Lung (tissue), 11 donors: ENCODE measurements at regions not wholly inside any gene's neighbourhood (a gene's known extent, or its start where the extent isn't known, plus 50 kb on each side); places are given as distances from the start of the nearest gene placed in this dataset.

Experiments used
- ATAC-seq: fragments of 200-7000 bp; cut with Tn5 transposase; one replicate; pipeline ENCODE4 v1.9.1; 2020; ENCODE audit warnings: moderate number of reproducible peaks; ENCODE audit not compliant: insufficient read depth, low FRiP score
- DNase-seq, 3 donors: peaks; one replicate each; pipeline ENCODE4 v3.0.0-alpha.2; 2013 to 2017
- H3K27ac ChIP-seq, 2 donors: one replicate each; pipeline ENCODE4 v1.5.1; 2013; ENCODE audit warnings: mild to moderate bottlenecking in 2 of 2, moderate library complexity in 2 of 2, control low read depth in 1 of 2, inconsistent platforms in 1 of 2, low read depth in 1 of 2, low read length in 1 of 2
- H3K27me3 ChIP-seq, 3 donors: one replicate each; pipeline ENCODE4 v1.5.1; 2013; ENCODE audit warnings: low read length in 2 of 3; ENCODE audit not compliant: control insufficient read depth in 3 of 3, insufficient read depth in 3 of 3
- H3K36me3 ChIP-seq, 4 donors: one replicate each; pipeline ENCODE4 v1.5.1; 2013; ENCODE audit warnings: low read length in 4 of 4, mild to moderate bottlenecking in 1 of 4, moderate library complexity in 1 of 4; ENCODE audit not compliant: control insufficient read depth in 4 of 4, insufficient read depth in 4 of 4
- H3K4me1 ChIP-seq, 5 donors: one replicate each; pipeline ENCODE4 v1.5.1; 2013; ENCODE audit warnings: low read length in 5 of 5, mild to moderate bottlenecking in 2 of 5, moderate library complexity in 1 of 5; ENCODE audit not compliant: control insufficient read depth in 5 of 5, insufficient read depth in 5 of 5
- H3K4me3 ChIP-seq: one replicate; pipeline ENCODE4 v1.5.1; 2013; ENCODE audit warnings: mild to moderate bottlenecking, control low read depth, moderate library complexity
- H3K9ac ChIP-seq, 2 donors: one replicate each; pipeline ENCODE4 v1.5.1; 2013; ENCODE audit warnings: low read length in 2 of 2, control low read depth in 1 of 2; ENCODE audit not compliant: insufficient read depth in 1 of 2
- H3K9me3 ChIP-seq, 4 donors: one replicate each; pipeline ENCODE4 v1.5.1; 2013; ENCODE audit warnings: low read length in 3 of 4, mild to moderate bottlenecking in 1 of 4, moderate library complexity in 1 of 4; ENCODE audit not compliant: control insufficient read depth in 4 of 4, insufficient read depth in 3 of 4
- WGBS, 2 donors: extraction: QIAGEN DNeasy Blood & Tissue Kit; methylation state at CpG; one replicate each; pipeline ENCODE4 v1.1.7; 2013; 5-methylcytosine and 5-hydroxymethylcytosine counted together
- TF ChIP-seq, protein P1 (sequence below): IDR thresholded peaks from 2 replicates; pipeline ENCODE4 v1.5.1; 2012; ENCODE audit warnings: mild to moderate bottlenecking; ENCODE audit errors: control extremely low read depth, extremely low read depth
- donor health status: control.
- donor health status: control.
- donor health status: Bipolar disorder and iron deficiency.
- donor health status: healthy.
- donor health status: DM: yes; HTN: yes; CAD: no.

DNA sequence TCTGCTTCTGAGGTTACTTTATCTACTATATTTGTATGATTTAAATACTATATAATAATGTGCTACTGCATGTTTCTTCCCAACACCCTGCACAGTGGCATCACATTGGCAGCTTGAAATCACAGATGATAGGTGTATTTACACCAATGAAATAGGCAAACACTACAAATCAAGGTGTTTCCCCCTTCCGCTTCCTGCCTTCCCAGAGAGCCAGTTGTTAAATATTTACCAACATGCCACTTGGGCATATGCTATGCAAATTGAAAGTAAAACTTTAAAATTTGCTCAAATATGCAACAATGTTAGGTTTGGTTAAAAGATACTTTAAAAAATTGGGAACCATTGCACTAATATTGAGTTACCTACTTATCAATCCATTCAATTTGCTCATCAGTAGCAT, 58.2 kb upstream of the SMARCA2 start:
- no peak overlapping the region for H3K9ac ChIP-seq
- TF ChIP-seq, protein P1, sequence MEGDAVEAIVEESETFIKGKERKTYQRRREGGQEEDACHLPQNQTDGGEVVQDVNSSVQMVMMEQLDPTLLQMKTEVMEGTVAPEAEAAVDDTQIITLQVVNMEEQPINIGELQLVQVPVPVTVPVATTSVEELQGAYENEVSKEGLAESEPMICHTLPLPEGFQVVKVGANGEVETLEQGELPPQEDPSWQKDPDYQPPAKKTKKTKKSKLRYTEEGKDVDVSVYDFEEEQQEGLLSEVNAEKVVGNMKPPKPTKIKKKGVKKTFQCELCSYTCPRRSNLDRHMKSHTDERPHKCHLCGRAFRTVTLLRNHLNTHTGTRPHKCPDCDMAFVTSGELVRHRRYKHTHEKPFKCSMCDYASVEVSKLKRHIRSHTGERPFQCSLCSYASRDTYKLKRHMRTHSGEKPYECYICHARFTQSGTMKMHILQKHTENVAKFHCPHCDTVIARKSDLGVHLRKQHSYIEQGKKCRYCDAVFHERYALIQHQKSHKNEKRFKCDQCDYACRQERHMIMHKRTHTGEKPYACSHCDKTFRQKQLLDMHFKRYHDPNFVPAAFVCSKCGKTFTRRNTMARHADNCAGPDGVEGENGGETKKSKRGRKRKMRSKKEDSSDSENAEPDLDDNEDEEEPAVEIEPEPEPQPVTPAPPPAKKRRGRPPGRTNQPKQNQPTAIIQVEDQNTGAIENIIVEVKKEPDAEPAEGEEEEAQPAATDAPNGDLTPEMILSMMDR, result no peak
- ATAC-seq, result no peak
- no peak overlapping the region for H3K27ac ChIP-seq
- H3K36me3 ChIP-seq, result no peaks in the 10 kb centered on the region
- H3K4me1 ChIP-seq, result peaks cover 0 to 19% (median 0%) of the 10 kb centered on the region in 5 donors
- 72 to 95% methylated on average over 1 of the region's 1 CpG for WGBS, 2 donors
- no peaks in the 10 kb centered on the region for H3K9me3 ChIP-seq
- no peaks in the 10 kb centered on the region for H3K27me3 ChIP-seq
- no peak overlapping the region for H3K4me3 ChIP-seq
- DNase-seq, result no peak

DNA sequence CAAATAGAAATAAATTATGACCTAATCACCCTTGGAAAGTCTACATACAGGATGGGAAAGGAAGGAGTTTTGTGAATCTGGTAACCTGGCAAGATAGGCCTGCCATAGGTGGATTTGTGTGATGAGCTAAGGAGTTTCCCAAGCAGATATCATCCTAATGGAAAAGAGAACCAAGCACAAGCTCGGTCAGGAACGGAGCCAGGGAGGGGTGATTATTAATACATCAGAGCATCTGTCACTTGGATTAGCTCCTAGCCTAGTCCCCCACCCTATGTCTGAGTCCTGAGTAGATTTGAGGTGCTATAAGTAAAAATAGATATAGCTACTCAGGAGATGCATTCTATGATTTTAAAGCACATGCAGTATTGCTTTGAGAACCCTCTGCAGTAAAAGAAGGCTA, 57.3 kb upstream of the SMARCA2 start:
- peaks cover 0 to 28% (median 0%) of the 10 kb centered on the region in 5 donors for H3K4me1 ChIP-seq
- TF ChIP-seq, protein P1, result no peak
- no peak overlapping the region for H3K4me3 ChIP-seq
- DNase-seq (no peak), ATAC-seq (no peak)
- no peak overlapping the region for H3K9ac ChIP-seq
- 93 to 98% methylated on average over 2 of the region's 2 CpGs for WGBS, 2 donors
- no peaks in the 10 kb centered on the region for H3K27me3 ChIP-seq
- no peak overlapping the region for H3K27ac ChIP-seq
- no peaks in the 10 kb centered on the region for H3K36me3 ChIP-seq
- H3K9me3 ChIP-seq, result no peaks in the 10 kb centered on the region

DNA sequence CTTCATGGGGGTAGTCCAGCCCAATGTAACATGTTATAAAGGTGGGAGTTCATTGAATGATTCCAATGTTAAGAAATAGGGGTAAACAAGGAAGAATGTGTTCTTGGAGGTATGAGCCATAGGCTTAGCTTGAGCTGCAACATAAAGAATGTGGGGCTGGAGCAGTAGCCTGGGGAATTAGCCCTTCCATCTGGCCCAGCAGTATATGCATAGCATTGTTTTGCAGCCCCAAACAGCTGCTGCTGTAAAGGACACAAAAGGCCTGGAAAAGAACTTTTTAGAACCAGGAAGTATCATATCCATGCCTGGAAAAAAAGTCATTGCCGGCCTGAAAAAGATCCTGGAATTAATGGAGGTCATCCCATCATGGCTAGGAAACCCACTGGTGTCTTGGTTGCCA, 55.8 kb upstream of the SMARCA2 start:
- TF ChIP-seq, protein P1, result no peak
- H3K4me3 ChIP-seq, result no peak overlapping the region
- H3K9me3 ChIP-seq, result no peaks in the 10 kb centered on the region
- ATAC-seq, result no peak
- peaks cover 0 to 35% (median 4%) of the 10 kb centered on the region in 5 donors for H3K4me1 ChIP-seq
- no peak overlapping the region for H3K27ac ChIP-seq
- WGBS, 2 donors, result 81 to 90% methylated on average over 1 of the region's 1 CpG
- no peaks in the 10 kb centered on the region for H3K36me3 ChIP-seq
- H3K9ac ChIP-seq, result no peak overlapping the region
- no peaks in the 10 kb centered on the region for H3K27me3 ChIP-seq
- DNase-seq, result no peak

DNA sequence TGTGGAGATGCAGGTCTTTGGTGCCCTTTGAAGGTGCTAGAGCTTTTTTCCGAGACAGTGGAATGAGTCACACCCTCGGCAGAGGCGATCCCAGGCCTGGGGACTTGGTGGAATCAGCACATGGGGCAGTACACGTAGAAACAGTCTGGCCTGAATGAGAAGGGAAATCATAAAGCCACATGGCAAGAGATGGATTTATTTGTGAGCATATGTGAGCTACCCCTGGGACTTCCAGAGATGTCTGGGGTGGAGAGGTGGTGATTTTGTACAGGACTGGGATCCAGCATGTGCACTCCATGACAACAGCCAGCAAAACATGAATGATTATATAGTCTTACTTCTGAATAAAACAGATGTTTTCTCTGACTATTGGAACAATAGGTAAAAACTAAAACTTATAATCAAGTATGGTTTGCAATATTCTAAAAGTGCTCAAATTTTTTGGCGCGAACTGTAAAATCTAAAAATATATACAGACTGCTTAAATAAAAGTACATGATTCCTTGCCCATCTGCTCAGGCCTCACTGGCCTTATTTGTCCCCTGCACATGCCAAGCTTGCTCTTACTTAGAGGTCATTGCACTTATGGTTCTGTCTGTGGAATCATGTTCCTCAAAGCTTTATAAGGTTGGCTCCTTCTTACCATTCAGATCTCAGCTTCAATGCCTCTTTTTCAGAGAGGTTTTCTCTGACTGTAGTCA, 54.7 kb upstream of the SMARCA2 start:
- no peaks in the 10 kb centered on the region for H3K27me3 ChIP-seq
- H3K9me3 ChIP-seq, result no peaks in the 10 kb centered on the region
- DNase-seq (peak in 1 of 3 donors; percentile 28), ATAC-seq (no peak)
- TF ChIP-seq, protein P1, result no peak
- WGBS, 2 donors, result 70 to 89% methylated on average over 6 of the region's 6 CpGs
- H3K4me3 ChIP-seq, result no peak overlapping the region
- H3K27ac ChIP-seq, result no peak overlapping the region
- no peaks in the 10 kb centered on the region for H3K36me3 ChIP-seq
- no peak overlapping the region for H3K9ac ChIP-seq
- H3K4me1 ChIP-seq, result peaks cover 0 to 35% (median 4%) of the 10 kb centered on the region in 5 donors
